ENCODE measurements at regions not wholly inside any gene's neighbourhood (a gene's known extent, or its start where the extent isn't known, plus 50 kb on each side); places are given as distances from the start of the nearest gene placed in this dataset.
"Not testable (repeated sequence)": the region's sequence is repeated elsewhere in the genome, so short reads cannot be mapped to it uniquely, and the experiment has no call there.

- no peak for DNase-seq
Measured at GRCh38 chr9:2243666-2244555, 228.8 kb downstream of the SMARCA2 start.

GRCh38 chr9:2247340-2247739 lies 232.2 kb downstream of the SMARCA2 start:
- DNase-seq = no peak

GRCh38 chr9:2248768-2249265 lies 233.7 kb downstream of the SMARCA2 start:
- no peak for DNase-seq

GRCh38 chr9:2253636-2254580 lies 238.8 kb downstream of the SMARCA2 start:
- DNase-seq = no peak

- DNase-seq = no peak
Measured at GRCh38 chr9:2255128-2255527, 240.0 kb downstream of the SMARCA2 start.

- DNase-seq = no peak
Measured at GRCh38 chr9:2257248-2257929, 242.2 kb downstream of the SMARCA2 start.

DNA sequence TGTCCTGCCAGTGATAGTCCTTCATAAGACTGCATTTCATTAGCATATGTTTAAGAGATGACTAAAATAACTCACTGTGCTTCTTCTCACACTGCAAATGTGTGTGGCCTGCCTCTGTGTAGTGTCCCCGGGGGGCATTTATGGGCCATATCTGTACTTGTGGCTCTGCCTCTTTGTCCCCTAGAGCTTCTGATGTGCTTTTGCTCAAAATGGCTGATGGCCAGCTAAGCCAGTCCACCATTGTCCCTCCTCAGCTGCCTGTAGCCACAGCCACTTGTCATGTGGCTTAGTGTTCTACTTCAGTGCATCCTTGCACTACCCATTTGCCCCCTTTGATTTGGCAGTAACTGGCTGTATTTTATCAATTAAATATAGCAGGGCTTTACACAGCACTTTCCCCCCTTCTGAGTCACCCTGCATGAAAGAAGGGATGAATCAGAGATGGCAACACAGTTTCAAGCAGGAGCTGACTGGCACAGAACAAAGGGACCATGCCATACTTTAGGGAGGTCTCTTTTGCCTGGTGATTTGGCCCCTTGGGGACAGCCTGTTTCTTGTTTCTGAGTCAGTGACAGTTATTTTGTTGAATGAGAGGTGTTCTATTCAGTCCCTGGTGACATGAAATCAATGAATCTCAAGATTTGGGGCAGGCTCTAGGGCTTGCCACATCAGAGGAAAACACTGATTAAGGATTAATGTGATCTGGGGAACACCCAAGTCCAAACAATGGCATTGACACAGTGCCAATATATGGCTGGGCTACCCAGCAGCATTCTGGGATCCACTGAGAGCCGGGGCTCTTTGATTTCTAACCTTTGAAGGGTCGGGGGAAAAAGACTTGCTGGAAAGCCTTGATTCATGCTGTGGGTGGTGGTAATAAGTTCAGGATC lies 245.5 kb downstream of the SMARCA2 start:
- DNase-seq = peak in 2 of 3 donors; percentile 14 to 29

DNA sequence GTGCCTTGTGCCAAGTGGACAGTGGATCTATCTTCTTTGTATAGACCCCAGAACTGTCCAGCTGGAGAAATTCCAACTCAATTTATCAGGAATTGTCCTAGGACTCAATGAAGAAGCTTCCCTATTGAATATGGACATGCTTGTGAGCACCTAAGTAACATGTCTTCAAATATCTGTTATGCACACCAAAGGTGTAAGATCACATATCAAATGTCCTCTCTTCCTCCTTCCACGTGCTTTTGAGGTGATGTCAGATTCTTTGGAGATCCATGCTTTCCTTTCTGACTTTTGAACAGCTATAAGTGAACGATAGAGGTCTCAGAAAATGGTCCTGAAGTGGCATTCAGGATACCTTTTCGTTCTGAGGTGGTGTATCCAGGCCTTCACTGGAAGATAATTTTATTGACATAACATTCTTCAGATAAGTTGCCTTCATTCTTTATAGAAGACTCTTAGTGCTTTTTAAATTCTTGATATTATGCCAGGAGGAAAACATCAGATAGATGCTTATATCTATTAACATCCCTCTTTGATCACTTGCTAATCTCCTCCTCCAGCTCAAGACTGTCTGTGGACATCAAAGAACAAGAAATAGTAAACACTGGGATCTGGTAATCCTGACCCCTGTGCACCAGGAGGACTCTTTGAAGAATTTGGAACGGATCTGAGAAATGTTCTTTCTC lies 246.4 kb downstream of the SMARCA2 start:
- no peak for DNase-seq

- DNase-seq = no peak
Measured at GRCh38 chr9:2262386-2263071, 247.4 kb downstream of the SMARCA2 start.

GRCh38 chr9:2263111-2263510 lies 248.0 kb downstream of the SMARCA2 start:
- DNase-seq = no peak

DNA sequence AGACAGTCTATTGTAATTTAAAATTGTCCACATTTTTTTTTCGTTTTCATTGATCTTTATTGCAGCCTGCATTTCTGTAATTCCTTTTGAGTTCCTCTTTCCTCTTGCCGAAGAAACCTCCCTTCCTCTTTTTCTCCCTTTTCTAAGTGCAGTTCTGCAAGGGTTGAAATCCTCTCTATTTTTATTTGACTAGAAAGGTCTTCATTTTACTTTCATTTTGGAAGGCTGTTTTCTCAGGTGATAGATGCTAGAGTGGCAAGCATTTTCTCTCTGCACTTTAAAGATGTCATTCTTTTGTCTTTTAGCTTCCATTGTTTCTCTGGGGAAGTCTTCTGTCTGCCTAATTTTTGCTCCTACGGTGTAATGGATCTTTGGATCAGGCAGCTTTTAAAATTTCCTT lies 248.5 kb downstream of the SMARCA2 start:
- peak; percentile 36 to 49 (median 42) for DNase-seq

GRCh38 chr9:2264081-2264480 lies 248.9 kb downstream of the SMARCA2 start:
- DNase-seq = no peak

GRCh38 chr9:2267181-2267745 lies 252.1 kb downstream of the SMARCA2 start:
- no peak for DNase-seq

- DNase-seq = no peak
Measured at GRCh38 chr9:2269778-2270177, 254.6 kb downstream of the SMARCA2 start.

- DNase-seq = peak; percentile 12 to 51 (median 30)
Measured at GRCh38 chr9:2270565-2270964, 255.4 kb downstream of the SMARCA2 start.

GRCh38 chr9:2271426-2271825 lies 256.3 kb downstream of the SMARCA2 start:
- peak; percentile 55 to 66 (median 66) for DNase-seq

DNA sequence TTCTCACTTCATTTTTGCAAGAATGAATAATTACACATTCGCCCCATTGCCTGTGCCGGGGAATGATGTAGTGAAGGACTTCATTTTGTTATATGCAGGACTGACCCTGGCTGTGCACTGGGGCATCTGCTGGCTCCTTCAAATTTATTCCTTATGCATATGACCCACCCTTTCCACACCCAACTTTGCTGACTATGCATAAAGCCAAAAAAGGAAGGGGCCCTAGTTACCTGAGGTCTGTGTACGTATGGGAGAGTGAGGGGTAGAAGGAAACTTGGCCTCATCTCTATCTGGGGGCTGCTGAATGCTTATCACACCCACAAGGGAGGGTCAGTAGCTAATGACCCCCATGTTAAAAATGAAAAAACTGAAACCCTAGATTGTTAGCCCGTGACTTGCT lies 259.6 kb downstream of the SMARCA2 start:
- DNase-seq = no peak

DNA sequence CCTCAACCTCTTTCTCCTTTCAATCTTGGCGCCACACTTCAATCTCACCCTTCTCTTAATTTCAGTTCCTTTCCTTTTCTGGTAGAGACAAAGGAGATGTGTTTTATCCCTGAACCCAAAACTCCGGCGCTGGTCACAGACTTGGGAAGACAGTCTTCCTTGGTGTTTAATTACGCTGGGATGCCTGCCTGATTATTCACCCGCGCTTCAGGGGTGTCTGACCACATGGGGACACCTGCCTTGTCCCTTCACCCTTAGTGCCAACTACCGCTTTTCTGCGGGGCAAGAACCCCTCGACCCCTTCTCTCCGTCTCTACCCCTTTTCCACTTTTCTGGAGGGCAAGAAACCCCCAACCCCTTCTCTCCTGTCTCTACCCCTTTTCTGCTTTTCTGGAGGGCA lies 261.1 kb downstream of the SMARCA2 start:
- no peak for DNase-seq

- not testable (repeated sequence) for DNase-seq
Measured at GRCh38 chr9:2277133-2277532, 262.0 kb downstream of the SMARCA2 start.

DNA sequence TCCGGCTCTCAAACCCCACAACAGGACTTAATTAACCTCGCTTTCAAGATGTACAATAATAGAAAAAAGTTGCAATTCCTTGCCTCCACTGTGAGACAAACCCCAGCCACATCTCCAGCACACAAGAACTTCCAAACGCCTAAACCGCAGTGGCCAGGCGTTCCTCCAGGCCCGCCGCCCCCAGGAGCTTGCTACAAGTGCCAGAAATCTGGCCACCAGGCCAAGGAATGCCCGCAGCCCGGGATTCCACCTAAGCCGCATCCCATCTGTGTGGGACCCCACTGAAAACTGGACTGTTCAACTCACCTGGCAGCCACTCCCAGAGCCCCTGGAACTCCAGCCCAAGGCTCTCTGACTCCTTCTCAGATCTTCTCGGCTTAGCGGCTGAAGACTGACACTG lies 262.5 kb downstream of the SMARCA2 start:
- not testable (repeated sequence) for DNase-seq
